Uterus (tissue), 2 donors: ENCODE measurements at regions not wholly inside any gene's neighbourhood (a gene's known extent, or its start where the extent isn't known, plus 50 kb on each side); places are given as distances from the start of the nearest gene placed in this dataset.

Experiments used
- CTCF ChIP-seq, 4 experiments: fragments of 200-600 bp in 2 of 4; fragments of 450-650 bp in 2 of 4; sonication (generic) in 2 of 4; IDR thresholded peaks; one replicate each; pipeline ENCODE4 v1.5.1; 2016 to 2019; ENCODE audit warnings: antibody characterized with exemption in 4 of 4, mild to moderate bottlenecking in 2 of 4, moderate library complexity in 1 of 4
- POLR2A ChIP-seq, 2 donors: fragments of 450-650 bp; IDR thresholded peaks; one replicate each; pipeline ENCODE4 v1.6.1; 2016; ENCODE audit warnings: antibody characterized with exemption in 2 of 2, mild to moderate bottlenecking in 1 of 2, moderate library complexity in 1 of 2

GRCh38 chr13:39107561-39107960 lies 69.3 kb downstream of the NHLRC3 start:
- no peak for TF ChIP-seq CTCF (IDR thresholded peaks at IDR 0.05)
- TF ChIP-seq POLR2A (IDR thresholded peaks at IDR 0.05), result no peak
